ENCODE measurements at regions not wholly inside any gene's neighbourhood (a gene's known extent, or its start where the extent isn't known, plus 50 kb on each side); places are given as distances from the start of the nearest gene placed in this dataset.

- Histone ChIP-seq H3K9me3 (no peaks in the 10 kb centered on the region), H3K27me3 (no peaks in the 10 kb centered on the region), H3K4me3 (no peak overlapping the region), H3K4me1 (peaks cover 12 to 32% (median 20%) of the 10 kb centered on the region in 4 donors), H3K36me3 (no peaks in the 10 kb centered on the region), H3K27ac (no peak overlapping the region)
- DNase-seq = no peak
- 79 to 83% methylated on average over 8 to 9 of the region's 9 CpGs for WGBS, 2 donors (ENCODE audit: low coverage in 1 of 2)
- TF ChIP-seq CTCF (IDR thresholded peaks at IDR 0.05) = peak in 4 of 5 experiments; percentile 28 to 43 (median 36)
- no peak for TF ChIP-seq POLR2AphosphoS5 (IDR thresholded peaks at IDR 0.05)
- in situ Hi-C loops (cut with MboI; ENCODE audit: low pct_ligation_motif_present in 1 of 4, low pct_unique_long_range_greater_than_20kb in 1 of 4, low sequenced_read_pairs in 3 of 4) (no loop called here), intact Hi-C loops (cut with DNase I; ENCODE audit: low total_unique reads) (no loop called here)
These were observed 218.0 kb upstream of the GALNT2 start for GRCh38 chr1:229848752-229849677.

- H3K36me3 ChIP-seq = no peaks in the 10 kb centered on the region
- H3K4me3 ChIP-seq = no peak overlapping the region
- H3K4me1 ChIP-seq = peaks cover 0 to 7% (median 3%) of the 10 kb centered on the region in 4 donors
- DNase-seq = no peak
- 71 to 87% methylated on average over 1 to 6 of the region's 6 CpGs for WGBS, 2 donors (ENCODE audit: low coverage in 1 of 2)
- intact Hi-C loops (cut with DNase I; ENCODE audit: low total_unique reads) = no loop called here
- H3K27ac ChIP-seq = no peak overlapping the region
- H3K27me3 ChIP-seq = no peaks in the 10 kb centered on the region
- in situ Hi-C loops (cut with MboI; ENCODE audit: low pct_ligation_motif_present in 1 of 4, low pct_unique_long_range_greater_than_20kb in 1 of 4, low sequenced_read_pairs in 3 of 4) = no loop called here
- TF ChIP-seq POLR2A (IDR thresholded peaks at IDR 0.05) = no peak
- no peak for TF ChIP-seq EP300 (IDR thresholded peaks at IDR 0.05; ENCODE audit: low read depth)
- TF ChIP-seq CTCF (IDR thresholded peaks at IDR 0.05) = no peak
- no peak for TF ChIP-seq POLR2AphosphoS5 (IDR thresholded peaks at IDR 0.05)
- H3K9me3 ChIP-seq = no peaks in the 10 kb centered on the region
These were observed 215.5 kb upstream of the GALNT2 start for GRCh38 chr1:229851511-229851910.

GRCh38 chr1:229853751-229854150, 213.3 kb upstream of the GALNT2 start:
- H3K27me3 ChIP-seq = no peaks in the 10 kb centered on the region
- H3K4me1 ChIP-seq = no peaks in the 10 kb centered on the region
- no peak for TF ChIP-seq CTCF (IDR thresholded peaks at IDR 0.05)
- no peak for TF ChIP-seq POLR2A (IDR thresholded peaks at IDR 0.05)
- TF ChIP-seq EP300 (IDR thresholded peaks at IDR 0.05; ENCODE audit: low read depth) = no peak
- TF ChIP-seq POLR2AphosphoS5 (IDR thresholded peaks at IDR 0.05) = no peak
- no peak overlapping the region for H3K4me3 ChIP-seq
- DNase-seq = no peak
- no peaks in the 10 kb centered on the region for H3K9me3 ChIP-seq
- 81% methylated on average over 3 of the region's 3 CpGs; no CpG with 5 or more reads in 1 of the 2 donors for WGBS, 2 donors (ENCODE audit: low coverage in 1 of 2)
- intact Hi-C loops (cut with DNase I; ENCODE audit: low total_unique reads) = no loop called here
- H3K36me3 ChIP-seq = no peaks in the 10 kb centered on the region
- in situ Hi-C loops (cut with MboI; ENCODE audit: low pct_ligation_motif_present in 1 of 4, low pct_unique_long_range_greater_than_20kb in 1 of 4, low sequenced_read_pairs in 3 of 4) = no loop called here
- H3K27ac ChIP-seq = no peak overlapping the region

GRCh38 chr1:229854620-229855019, 212.4 kb upstream of the GALNT2 start:
- no peak for DNase-seq
- Histone ChIP-seq H3K36me3 (no peaks in the 10 kb centered on the region), H3K9me3 (no peaks in the 10 kb centered on the region), H3K4me1 (no peaks in the 10 kb centered on the region), H3K4me3 (no peak overlapping the region), H3K27ac (no peak overlapping the region), H3K27me3 (no peaks in the 10 kb centered on the region)
- intact Hi-C loops (cut with DNase I; ENCODE audit: low total_unique reads) (no loop called here), in situ Hi-C loops (cut with MboI; ENCODE audit: low pct_ligation_motif_present in 1 of 4, low pct_unique_long_range_greater_than_20kb in 1 of 4, low sequenced_read_pairs in 3 of 4) (no loop called here)
- TF ChIP-seq POLR2AphosphoS5 (IDR thresholded peaks at IDR 0.05) = no peak
- 97 to 100% methylated on average over 1 of the region's 1 CpG for WGBS, 2 donors (ENCODE audit: low coverage in 1 of 2)
